ENCODE measurements at regions not wholly inside any gene's neighbourhood (a gene's known extent, or its start where the extent isn't known, plus 50 kb on each side); places are given as distances from the start of the nearest gene placed in this dataset.

- TF ChIP-seq CTCF (optimal IDR thresholded peaks at IDR 0.05 in 1 of 3, IDR thresholded peaks at IDR 0.05 in 1 of 3, conservative IDR thresholded peaks at IDR 0.05 in 1 of 3; ENCODE audit: extremely low read depth in 1 of 3, insufficient read depth in 2 of 3, low read length in 3 of 3) = no peak
- TF ChIP-seq EZH2 (IDR thresholded peaks at IDR 0.05; ENCODE audit: low read length) = no peak
These were observed 70.3 kb upstream of the FOXP4 start for GRCh38 chr6:41475737-41476357.

All from keratinocyte (primary cell).